A673 (cell line): ENCODE measurements at regions not wholly inside any gene's neighbourhood (a gene's known extent, or its start where the extent isn't known, plus 50 kb on each side); places are given as distances from the start of the nearest gene placed in this dataset.

ENCODE experiments used
- BruUV-seq: library from RNA; stranded (reverse); fragments of 400-500 nt; replicated peaks from 2 replicates; lab custom pipeline; 2021; lab: Mats Ljungman, UMichigan
- CTCF ChIA-PET: fragments of 300-600 bp; sonication (Branson Sonifier 250); formaldehyde crosslinking; loops from one replicate; lab custom pipeline; 2022; ENCODE audit warnings: antibody characterized with exemption; lab: Charles Lee
- POLR2A ChIA-PET: fragments of 300-600 bp; sonication (Branson Sonifier 250); formaldehyde crosslinking; loops from one replicate; lab custom pipeline; 2022; ENCODE audit warnings: antibody characterized with exemption; ENCODE audit not compliant: low non-redundant PET; lab: Charles Lee
- DNase-seq: peaks from one replicate; pipeline ENCODE4 v3.0.0-alpha.2; 2015; ENCODE audit warnings: low spot score
- H3K27ac ChIP-seq: fragments of 200-600 bp; sonication (generic); 2 replicates; pipeline ENCODE4 v1.5.1; 2016; ENCODE audit warnings: mixed run types, low read depth, mild to moderate bottlenecking, mixed read lengths, antibody characterized with exemption, low read length; ENCODE audit not compliant: poor library complexity, severe bottlenecking
- H3K27me3 ChIP-seq: fragments of 200-600 bp; sonication (generic); replicated peaks from 2 replicates; pipeline ENCODE4 v1.6.1; 2017; ENCODE audit warnings: mixed run types, low read depth, mild to moderate bottlenecking, mixed read lengths, antibody characterized with exemption, low read length; ENCODE audit not compliant: insufficient read depth, poor library complexity
- H3K36me3 ChIP-seq: fragments of 200-600 bp; sonication (generic); 2 replicates; pipeline ENCODE4 v1.6.1; 2016; ENCODE audit warnings: mixed run types, mild to moderate bottlenecking, mixed read lengths, antibody characterized with exemption, low read length; ENCODE audit not compliant: insufficient read depth, poor library complexity, severe bottlenecking
- H3K4me1 ChIP-seq: fragments of 200-600 bp; sonication (generic); 2 replicates; pipeline ENCODE4 v1.6.1; 2017; ENCODE audit warnings: mixed run types, mild to moderate bottlenecking, mixed read lengths, antibody characterized with exemption, low read length; ENCODE audit not compliant: insufficient read depth, poor library complexity, severe bottlenecking
- H3K4me3 ChIP-seq: fragments of 200-600 bp; sonication (generic); 2 replicates; pipeline ENCODE4 v1.5.1; 2016; ENCODE audit warnings: low read depth, mixed run types, mild to moderate bottlenecking, mixed read lengths, low read length; ENCODE audit not compliant: poor library complexity, severe bottlenecking
- H3K9me3 ChIP-seq: fragments of 200-600 bp; sonication (generic); 2 replicates; pipeline ENCODE4 v1.6.1; 2016; ENCODE audit warnings: mixed run types, low read depth, mild to moderate bottlenecking, mixed read lengths, antibody characterized with exemption, low read length; ENCODE audit not compliant: poor library complexity, severe bottlenecking
- EZH2 ChIP-seq: fragments of 200-600 bp; sonication (generic); IDR thresholded peaks from 2 replicates; pipeline ENCODE4 v1.6.1; 2017; ENCODE audit warnings: borderline replicate concordance, low read depth, mild to moderate bottlenecking, mixed read lengths, antibody characterized with exemption, low read length; ENCODE audit not compliant: poor library complexity, severe bottlenecking
- intact Hi-C: fragments of 100-400 bp; cut with micrococcal nuclease; formaldehyde crosslinking; loops from one replicate; pipeline ENCODE4 v1.10.0; 2022; ENCODE audit not compliant: unreplicated experiment
- TF ChIP-seq, protein P1 (sequence below): fragments of 300-800, 200-600 bp; sonication (generic); conservative IDR thresholded peaks from 2 replicates; pipeline ENCODE4 v1.5.1; 2017; ENCODE audit warnings: low read depth, mild to moderate bottlenecking, antibody characterized with exemption, low read length, moderate library complexity, mixed read lengths

DNA sequence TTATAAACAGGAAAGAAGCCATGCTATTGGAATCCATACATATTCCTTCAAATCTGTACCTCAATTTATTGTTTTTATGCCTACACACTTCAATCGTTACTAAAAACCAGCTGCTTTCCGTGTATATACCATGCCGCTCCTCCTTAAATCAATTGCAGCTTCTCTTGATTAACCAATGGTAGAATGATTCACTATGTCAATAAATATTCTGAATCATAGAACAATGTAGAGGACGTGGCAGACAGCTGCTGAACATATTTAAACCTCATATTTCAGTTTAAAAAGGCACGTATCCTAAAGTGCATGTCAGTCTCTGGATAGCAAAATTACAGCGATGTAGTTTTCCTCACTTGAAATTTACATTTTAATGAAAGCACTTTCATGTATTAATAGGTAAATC is 100.4 kb downstream of the MRPL39 start:
- CTCF ChIA-PET, result no interaction called here
- Histone ChIP-seq H3K4me3 (no peak overlapping the region), H3K4me1 (no peaks in the 10 kb centered on the region), H3K27me3 (no peaks in the 10 kb centered on the region), H3K9me3 (no peaks in the 10 kb centered on the region), H3K36me3 (no peaks in the 10 kb centered on the region), H3K27ac (no peak overlapping the region)
- DNase-seq, result no peak
- no peak for TF ChIP-seq EZH2
- TF ChIP-seq, protein P1, sequence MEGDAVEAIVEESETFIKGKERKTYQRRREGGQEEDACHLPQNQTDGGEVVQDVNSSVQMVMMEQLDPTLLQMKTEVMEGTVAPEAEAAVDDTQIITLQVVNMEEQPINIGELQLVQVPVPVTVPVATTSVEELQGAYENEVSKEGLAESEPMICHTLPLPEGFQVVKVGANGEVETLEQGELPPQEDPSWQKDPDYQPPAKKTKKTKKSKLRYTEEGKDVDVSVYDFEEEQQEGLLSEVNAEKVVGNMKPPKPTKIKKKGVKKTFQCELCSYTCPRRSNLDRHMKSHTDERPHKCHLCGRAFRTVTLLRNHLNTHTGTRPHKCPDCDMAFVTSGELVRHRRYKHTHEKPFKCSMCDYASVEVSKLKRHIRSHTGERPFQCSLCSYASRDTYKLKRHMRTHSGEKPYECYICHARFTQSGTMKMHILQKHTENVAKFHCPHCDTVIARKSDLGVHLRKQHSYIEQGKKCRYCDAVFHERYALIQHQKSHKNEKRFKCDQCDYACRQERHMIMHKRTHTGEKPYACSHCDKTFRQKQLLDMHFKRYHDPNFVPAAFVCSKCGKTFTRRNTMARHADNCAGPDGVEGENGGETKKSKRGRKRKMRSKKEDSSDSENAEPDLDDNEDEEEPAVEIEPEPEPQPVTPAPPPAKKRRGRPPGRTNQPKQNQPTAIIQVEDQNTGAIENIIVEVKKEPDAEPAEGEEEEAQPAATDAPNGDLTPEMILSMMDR, result no peak
- POLR2A ChIA-PET, result no interaction called here
- no TSS peak for BruUV-seq
- intact Hi-C loops, result no loop called here

DNA sequence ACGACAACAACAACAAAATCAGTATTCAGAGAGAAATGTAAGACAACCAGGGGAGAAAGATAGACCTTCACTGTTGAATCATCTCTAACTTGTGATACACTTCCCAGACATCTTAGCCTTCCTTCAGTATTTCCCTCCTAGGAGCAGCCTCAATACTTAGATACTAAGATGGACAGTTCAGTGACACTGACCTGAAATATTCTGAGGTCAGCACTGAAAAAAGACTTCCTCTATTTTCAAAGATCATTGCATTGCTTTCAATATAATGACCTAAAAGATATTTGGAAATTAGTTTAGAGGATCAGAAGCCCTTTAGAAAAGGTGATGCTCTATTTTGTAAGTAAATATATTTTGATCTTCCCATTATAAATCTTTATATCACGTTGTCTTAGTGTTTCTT is 101.0 kb downstream of the MRPL39 start:
- H3K9me3 ChIP-seq, result no peaks in the 10 kb centered on the region
- H3K4me3 ChIP-seq, result no peak overlapping the region
- intact Hi-C loops, result no loop called here
- no peak for TF ChIP-seq EZH2
- TF ChIP-seq, protein P1, result no peak
- H3K27ac ChIP-seq, result no peak overlapping the region
- no peaks in the 10 kb centered on the region for H3K4me1 ChIP-seq
- H3K27me3 ChIP-seq, result no peaks in the 10 kb centered on the region
- ChIA-PET CTCF (no interaction called here), POLR2A (no interaction called here)
- DNase-seq, result no peak
- H3K36me3 ChIP-seq, result no peaks in the 10 kb centered on the region
- BruUV-seq, result no TSS peak

- Histone ChIP-seq H3K9me3 (no peaks in the 10 kb centered on the region), H3K27ac (no peak overlapping the region), H3K27me3 (no peaks in the 10 kb centered on the region), H3K4me3 (no peak overlapping the region), H3K36me3 (no peaks in the 10 kb centered on the region), H3K4me1 (no peaks in the 10 kb centered on the region)
- ChIA-PET POLR2A (no interaction called here), CTCF (no interaction called here)
- intact Hi-C loops, result no loop called here
- BruUV-seq, result no TSS peak
- no peak for TF ChIP-seq EZH2
- TF ChIP-seq, protein P1, result no peak
- no peak for DNase-seq
These were observed 103.3 kb downstream of the MRPL39 start for GRCh38 chr21:25503981-25504380.
